ENCODE measurements at regions not wholly inside any gene's neighbourhood (a gene's known extent, or its start where the extent isn't known, plus 50 kb on each side); places are given as distances from the start of the nearest gene placed in this dataset.
"Not testable (repeated sequence)": the region's sequence is repeated elsewhere in the genome, so short reads cannot be mapped to it uniquely, and the experiment has no call there.

- DNase-seq = no peak
Measured at GRCh38 chr3:153268564-153269279, 106.7 kb downstream of the RAP2B start.

- no peak for DNase-seq
Measured at GRCh38 chr3:153269730-153270129, 107.7 kb downstream of the RAP2B start.

GRCh38 chr3:153273217-153273616 is 111.2 kb downstream of the RAP2B start:
- DNase-seq = no peak

GRCh38 chr3:153273767-153274435 is 111.9 kb downstream of the RAP2B start:
- DNase-seq = no peak

- DNase-seq = no peak
Measured at GRCh38 chr3:153274561-153274960, 112.5 kb downstream of the RAP2B start.

- no peak for DNase-seq
Measured at GRCh38 chr3:153275514-153275913, 113.5 kb downstream of the RAP2B start.

GRCh38 chr3:153277029-153277428 is 115.0 kb downstream of the RAP2B start:
- no peak for DNase-seq

GRCh38 chr3:153281236-153281997 is 119.4 kb downstream of the RAP2B start:
- not testable (repeated sequence) for DNase-seq

- no peak for DNase-seq
Measured at GRCh38 chr3:153282355-153282754, 120.3 kb downstream of the RAP2B start.

GRCh38 chr3:153284282-153284938 is 122.4 kb downstream of the RAP2B start:
- DNase-seq = no peak

GRCh38 chr3:153285194-153285641 is 123.2 kb downstream of the RAP2B start:
- DNase-seq = no peak

GRCh38 chr3:153285982-153286381 is 124.0 kb downstream of the RAP2B start:
- no peak for DNase-seq

GRCh38 chr3:153287017-153287416 is 125.0 kb downstream of the RAP2B start:
- DNase-seq = no peak

- no peak for DNase-seq
Measured at GRCh38 chr3:153289334-153289808, 127.3 kb downstream of the RAP2B start.

- DNase-seq = no peak
Measured at GRCh38 chr3:153290268-153291015, 128.4 kb downstream of the RAP2B start.

GRCh38 chr3:153291059-153291685 is 129.1 kb downstream of the RAP2B start:
- DNase-seq = no peak

GRCh38 chr3:153293265-153293664 is 131.2 kb downstream of the RAP2B start:
- no peak for DNase-seq

GRCh38 chr3:153295901-153296300 is 133.9 kb downstream of the RAP2B start:
- no peak for DNase-seq

- DNase-seq = no peak
Measured at GRCh38 chr3:153305189-153305588, 143.2 kb downstream of the RAP2B start.

- no peak for DNase-seq
Measured at GRCh38 chr3:153311541-153311940, 149.5 kb downstream of the RAP2B start.

GRCh38 chr3:153313302-153313965 is 151.4 kb downstream of the RAP2B start:
- DNase-seq = no peak
